GM18507 (cell line): ENCODE measurements at regions not wholly inside any gene's neighbourhood (a gene's known extent, or its start where the extent isn't known, plus 50 kb on each side); places are given as distances from the start of the nearest gene placed in this dataset.
"Not testable (repeated sequence)": the region's sequence is repeated elsewhere in the genome, so short reads cannot be mapped to it uniquely, and the experiment has no call there.

ENCODE experiments used
- DNase-seq: peaks from one replicate; pipeline ENCODE4 v3.0.0; 2011; ENCODE audit warnings: low read depth; ENCODE audit not compliant: insufficient read length; ENCODE audit errors: extremely low spot score
- FAIRE-seq: peaks from 2 replicates; lab custom pipeline; 2011; peaks lifted over from hg19 to GRCh38; lab: Jason Lieb, UNC

DNA sequence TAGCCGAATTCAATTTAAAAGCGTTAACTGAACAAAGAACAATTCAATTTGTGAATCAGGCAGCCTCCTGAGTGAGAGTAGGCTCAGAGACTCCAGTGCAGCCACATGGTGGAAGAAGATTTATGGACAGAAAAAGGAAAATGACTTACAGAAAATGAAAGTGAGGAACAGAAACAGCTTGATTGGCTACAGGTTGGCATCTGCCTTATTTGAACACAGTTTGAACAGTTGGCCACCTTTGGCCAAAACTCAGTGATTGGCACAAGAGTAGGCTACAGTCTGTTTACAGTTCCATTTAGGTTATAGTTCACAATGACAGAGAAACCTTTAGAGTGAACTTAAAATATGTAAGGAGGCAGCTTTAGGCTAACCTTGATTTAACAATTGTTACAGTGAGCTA lies 86.3 kb upstream of the CCDC71L start:
- not testable (repeated sequence) for DNase-seq, FAIRE-seq

DNA sequence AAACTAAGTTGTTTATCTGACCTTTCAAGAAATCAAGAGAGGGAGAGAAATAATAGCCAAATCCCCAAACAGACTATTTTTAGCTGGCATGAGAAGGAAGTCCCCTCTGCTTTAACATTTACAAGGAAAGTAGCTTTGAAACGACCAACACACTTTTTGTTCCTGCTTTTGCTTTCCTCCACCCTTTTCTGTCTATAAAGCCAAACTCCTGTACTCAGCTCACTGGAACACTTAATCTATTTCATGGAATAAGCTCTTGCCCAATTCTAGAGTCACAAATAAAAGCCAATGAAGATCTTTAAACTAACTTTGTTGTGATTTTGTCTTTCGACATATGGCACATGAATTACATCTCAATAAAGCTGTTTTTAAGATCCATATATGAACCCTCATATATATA lies 86.8 kb upstream of the CCDC71L start:
- FAIRE-seq: no peak
- DNase-seq: no peak

DNA sequence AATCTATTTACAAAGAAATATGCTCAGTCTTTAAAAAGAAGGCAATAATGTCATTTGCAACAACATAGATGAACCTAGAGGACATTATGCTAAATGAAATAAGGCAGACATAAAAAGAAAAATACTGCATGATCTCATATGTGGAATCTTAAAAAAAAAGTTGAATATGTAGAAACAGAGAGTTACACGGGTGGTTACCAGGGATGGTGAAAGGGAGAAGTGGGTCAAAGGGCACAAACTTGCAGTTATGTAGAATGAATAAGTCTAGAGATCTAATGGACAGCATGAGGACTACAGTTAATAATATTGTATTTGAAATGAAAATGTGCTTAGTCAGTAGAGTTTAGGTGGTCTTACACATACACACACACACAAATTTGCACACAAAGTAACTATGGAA lies 88.2 kb upstream of the CCDC71L start:
- DNase-seq: no peak
- no peak for FAIRE-seq

DNA sequence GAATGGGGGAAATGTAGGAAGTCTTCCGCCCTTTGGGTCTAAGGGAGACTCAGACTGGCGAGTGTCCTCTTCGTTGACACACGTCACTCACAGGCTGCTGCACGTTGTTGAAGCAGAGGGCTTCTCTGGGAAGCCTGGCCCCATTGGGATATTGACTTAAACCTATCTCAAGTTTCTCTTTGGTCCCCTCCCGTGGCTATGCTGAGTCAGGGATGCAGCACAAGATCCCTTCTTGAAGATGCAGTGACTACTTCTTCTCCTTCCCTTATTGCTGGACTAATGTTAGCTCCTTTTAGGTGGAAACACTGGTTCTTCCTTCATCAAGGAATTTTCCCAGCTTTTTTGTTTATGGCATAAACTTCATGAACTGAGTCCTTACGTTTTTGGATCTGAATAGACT lies 89.8 kb upstream of the CCDC71L start:
- DNase-seq (no peak), FAIRE-seq (no peak)

DNA sequence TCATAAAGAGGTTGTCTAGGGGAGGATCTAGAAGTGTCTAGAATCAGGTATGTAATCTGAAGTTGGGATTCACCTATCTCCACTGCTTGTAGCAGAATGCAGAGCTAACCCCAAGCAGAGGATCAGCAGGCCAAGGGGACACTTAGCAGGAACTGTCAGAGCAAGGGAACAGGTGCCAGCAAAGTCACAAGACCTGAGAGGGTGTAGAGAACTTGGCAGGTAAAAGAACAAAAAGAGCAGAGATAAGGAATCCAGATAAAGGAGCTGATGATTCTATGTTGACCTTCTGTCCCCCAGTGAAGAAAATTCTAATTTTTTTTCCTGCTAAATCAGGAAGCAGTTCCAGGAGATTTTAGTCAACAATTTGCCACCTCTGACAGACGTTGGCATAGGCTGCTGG lies 91.4 kb upstream of the CCDC71L start:
- DNase-seq (no peak), FAIRE-seq (no peak)

DNA sequence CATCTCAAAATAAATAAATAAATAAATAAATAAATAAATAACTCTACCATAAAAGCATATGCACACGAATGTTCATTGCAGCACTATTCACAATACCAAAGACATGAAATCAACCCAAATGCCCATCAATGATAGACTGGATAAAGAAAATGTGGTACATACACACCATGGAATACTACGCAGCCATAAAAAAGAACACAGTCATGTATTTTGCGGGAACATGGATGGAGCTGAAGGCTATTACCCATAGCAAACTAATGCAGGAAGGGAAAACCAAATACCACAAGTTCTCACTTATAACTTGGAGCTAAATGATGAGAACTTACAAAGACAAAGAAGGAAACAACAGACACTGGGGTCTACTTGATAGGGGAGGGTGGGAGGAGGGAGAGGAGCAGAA lies 94.1 kb upstream of the CCDC71L start:
- not testable (repeated sequence) for DNase-seq, FAIRE-seq

DNA sequence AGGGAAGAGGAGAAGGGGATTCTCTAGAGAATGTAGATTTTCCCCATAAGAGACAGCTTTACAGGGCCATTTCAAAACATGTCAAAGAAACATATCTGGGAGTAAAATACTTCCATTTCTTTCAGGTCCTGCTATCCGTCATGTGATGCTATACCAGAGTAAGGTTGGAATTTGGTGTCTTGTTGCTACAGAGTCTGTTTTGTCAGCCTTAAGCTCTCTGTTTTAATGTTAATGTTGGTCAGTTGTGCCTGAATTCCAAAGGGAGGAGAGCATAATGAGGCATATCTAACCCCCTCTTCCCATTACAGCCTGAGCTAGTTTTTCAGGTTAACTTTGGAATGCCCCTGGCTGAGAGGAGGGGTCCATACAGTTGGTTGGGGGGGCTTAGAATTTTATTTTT lies 94.7 kb upstream of the CCDC71L start:
- DNase-seq (no peak), FAIRE-seq (no peak)

DNA sequence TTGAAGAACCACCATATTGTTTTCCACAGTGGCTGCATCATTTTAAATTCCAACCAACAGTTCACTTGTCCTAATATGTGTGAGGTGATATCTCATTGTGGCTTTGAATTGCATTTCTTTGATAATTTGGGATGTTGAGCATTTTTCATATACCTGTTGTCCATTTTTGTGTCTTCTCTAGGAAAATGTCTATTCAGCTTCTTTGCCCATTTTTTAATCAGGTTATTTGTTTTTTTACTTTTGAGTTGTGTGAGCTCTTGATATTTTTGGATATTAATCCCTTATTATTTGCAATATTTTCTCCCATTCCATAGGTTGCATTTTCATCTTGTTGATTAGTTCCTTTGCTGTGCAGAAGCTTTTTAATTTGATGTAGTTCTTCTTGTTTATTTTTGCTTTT lies 95.1 kb upstream of the CCDC71L start:
- FAIRE-seq (no peak), DNase-seq (no peak)

DNA sequence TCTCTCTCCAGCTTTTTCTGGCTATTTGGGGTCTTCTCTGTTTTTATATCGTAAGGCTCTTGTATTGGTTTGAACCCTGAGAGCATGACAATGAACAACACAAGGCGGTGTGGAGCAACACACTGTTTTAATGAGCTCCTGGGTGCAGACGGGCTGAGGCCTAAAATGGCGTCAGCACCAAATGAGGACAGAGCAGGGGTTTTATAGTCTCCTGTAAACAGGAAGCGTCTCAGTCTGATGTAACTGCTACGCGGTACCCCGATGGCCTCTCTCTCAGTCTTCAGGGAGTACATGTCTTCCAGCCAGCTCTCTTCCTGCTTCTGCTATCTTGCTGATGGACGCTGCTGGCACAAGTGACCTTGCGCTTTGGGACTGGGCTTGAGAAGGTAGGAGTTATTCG lies 95.9 kb upstream of the CCDC71L start:
- DNase-seq: no peak
- no peak for FAIRE-seq

DNA sequence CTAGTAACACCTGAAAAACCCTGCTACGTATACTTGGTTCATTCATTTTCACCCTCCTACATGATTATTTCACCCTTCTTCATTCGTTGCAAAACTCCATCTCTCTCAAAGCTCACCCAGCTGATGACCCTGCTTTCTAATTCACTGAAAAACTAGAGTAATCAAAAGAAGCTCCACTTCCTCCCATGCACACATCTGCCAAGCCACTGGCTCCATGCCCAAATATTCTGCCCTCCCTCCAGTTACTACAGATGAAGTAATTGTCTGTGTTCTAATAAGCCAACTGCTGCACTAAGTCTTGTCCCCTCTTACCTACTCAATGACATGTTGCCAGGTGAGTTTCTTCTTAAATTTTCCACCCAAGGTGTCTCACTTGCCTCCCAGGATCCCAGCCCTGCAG lies 96.9 kb upstream of the CCDC71L start:
- FAIRE-seq: no peak
- DNase-seq: no peak

DNA sequence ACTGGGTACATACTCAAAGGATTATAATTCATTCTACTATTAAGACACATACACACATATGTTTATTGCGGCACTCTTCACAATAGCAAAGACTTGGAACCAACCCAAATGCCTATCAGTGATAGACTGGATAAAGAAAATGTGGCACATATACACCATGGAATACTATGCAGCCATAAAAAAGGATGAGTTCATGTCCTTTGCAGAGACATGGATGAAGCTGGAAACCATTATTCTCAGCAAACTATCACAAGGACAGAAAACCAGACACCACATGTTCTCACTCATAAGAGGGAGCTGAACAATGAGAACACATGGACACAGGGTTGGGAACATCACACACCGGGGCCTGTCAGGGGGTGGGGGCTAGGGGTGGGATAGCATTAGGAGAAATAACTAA lies 101.9 kb upstream of the CCDC71L start:
- not testable (repeated sequence) for DNase-seq, FAIRE-seq

DNA sequence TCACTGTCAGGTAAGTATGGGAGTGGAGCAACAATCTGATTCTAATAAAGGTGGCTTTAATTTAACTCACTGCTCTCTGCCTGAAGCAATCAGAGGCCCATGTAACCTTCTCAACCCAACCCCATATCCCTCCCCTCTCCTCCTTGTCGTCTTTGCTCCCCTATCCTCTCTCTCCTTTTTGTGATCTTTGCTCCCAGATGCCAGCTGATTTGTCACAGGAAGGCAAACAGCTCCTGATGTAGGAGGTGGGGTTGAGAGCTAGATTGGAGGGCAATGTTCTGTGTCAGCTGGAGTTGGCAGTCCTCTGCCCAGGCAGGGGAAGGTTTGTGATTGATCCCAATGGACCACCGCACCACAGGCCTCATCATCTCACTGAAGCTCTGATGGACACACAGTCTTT lies 101.4 kb upstream of the PIK3CG start:
- DNase-seq (no peak), FAIRE-seq (no peak)

DNA sequence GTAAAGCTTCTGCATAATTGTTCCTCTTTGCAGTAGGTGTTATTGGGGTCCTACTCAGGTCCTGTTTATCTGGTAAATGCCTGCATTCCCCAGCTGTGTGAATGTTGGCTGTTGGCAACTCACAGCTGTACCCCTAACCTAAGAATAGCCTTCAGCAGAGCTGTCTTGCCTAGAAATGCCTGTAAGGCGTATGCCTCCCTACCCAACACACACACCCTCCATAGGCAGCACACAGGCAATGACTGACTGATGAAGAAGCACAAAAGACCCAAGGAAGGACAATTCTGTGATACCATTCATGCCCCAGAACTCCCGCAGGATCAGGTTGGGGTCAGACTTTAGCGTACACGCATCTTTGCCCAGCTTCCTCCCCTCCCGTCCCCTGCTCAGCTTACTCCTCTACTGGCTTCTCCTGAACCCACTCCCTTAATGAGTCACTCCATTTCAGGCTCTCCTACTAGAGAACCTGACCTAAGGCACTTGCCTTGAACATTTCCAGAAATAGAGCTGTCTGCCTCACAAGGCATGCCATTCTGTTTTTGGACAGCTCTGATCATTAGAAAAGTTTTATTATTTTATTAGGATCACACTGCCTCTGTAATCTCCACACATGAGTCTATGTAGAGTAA lies 99.2 kb upstream of the PIK3CG start:
- FAIRE-seq (no peak), DNase-seq (no peak)

DNA sequence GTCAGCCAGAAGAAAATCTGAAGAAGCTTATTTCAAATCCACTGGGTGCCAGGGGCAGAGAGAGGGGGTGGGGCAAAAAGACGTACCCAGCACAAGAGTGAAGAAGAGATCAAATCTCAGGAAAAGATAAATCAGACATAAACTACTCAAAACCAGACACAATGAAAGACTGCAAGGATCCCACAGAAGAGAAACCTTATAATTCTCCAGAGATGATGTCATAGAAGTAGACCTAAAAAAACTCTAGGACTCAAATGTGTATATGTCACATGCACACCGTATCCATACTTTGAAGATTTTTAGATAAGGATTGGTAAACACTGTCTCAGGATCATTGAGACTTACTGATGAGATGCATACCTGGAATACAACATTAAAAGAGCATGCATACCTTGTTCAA lies 98.5 kb upstream of the PIK3CG start:
- no peak for FAIRE-seq
- no peak for DNase-seq

DNA sequence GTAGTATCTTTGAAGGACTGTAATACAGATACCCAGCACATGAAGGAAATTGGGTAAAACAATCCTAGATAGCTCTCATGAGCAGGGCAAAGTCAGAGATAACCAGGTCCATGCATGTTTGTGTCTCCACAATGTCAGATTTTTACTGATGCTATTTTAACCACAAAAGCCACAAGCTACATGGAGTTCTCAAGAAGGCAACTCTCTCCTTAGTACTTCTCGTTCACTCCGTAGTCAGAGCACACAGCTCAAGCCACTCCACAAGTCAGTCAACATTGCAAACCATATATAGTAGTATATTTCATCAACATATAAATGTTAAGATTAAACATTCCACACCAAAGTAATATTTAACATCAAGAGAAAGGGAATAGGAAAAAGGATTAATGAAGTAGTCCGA lies 98.0 kb upstream of the PIK3CG start:
- DNase-seq: no peak
- FAIRE-seq: no peak

DNA sequence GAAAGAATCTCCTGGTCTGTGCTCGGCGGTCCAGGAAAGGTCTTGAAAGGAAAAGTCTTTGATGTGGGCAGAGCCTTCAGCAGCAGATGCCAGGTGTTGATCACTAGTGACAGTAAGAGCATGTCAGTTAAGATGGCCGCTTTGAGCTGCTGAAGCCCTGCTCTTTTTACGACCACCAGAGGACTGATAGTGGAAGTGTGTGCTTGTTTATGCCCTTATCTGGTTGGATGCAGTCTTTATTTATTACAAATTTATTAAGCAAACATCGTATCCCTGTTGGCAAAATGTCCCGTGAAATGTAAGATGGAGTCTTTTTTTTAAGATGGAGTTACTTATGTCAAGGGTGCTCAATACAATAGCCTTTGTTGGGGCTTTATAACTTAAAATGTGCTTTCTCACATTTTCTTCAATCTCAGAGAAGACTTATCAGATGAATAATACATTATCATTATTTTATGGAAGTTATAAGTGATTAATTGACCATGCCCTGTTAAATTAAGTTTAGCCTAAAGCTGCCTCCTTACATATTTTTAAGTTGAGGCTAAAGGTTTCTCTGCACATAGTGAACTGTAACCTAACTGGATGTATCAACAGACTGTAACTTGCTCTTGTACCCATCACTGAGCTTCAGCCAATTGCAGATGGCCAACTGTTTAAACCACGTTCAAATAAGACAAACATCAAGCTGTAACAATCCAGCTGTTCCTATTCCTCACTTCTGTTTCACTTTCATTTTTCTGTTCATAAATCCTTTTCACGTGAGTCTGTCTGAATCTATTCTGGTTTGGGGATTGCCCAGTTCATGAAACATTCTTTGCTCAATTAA lies 97.4 kb upstream of the PIK3CG start:
- DNase-seq: no peak
- FAIRE-seq: peak; percentile 86

DNA sequence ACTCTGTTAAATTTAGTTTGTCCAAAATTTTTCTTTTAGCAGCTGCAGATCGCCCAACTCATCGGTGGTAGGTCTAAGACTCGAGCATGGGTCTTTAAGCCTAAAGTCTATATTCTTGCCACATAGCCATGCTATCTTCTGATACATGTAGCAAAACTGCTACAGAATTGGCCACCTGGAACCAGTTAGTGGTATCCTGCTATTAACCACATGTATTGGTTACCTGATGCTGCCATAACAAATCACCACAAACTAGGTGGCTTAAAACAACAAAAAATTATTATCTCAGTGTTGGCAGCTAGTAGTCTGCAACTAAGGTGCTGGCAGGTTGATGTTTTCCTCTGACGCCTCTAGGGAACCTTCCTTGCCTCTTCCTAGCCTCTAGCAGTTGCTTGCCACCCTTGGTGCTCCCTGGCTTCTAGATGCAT lies 96.7 kb upstream of the PIK3CG start:
- no peak for DNase-seq

DNA sequence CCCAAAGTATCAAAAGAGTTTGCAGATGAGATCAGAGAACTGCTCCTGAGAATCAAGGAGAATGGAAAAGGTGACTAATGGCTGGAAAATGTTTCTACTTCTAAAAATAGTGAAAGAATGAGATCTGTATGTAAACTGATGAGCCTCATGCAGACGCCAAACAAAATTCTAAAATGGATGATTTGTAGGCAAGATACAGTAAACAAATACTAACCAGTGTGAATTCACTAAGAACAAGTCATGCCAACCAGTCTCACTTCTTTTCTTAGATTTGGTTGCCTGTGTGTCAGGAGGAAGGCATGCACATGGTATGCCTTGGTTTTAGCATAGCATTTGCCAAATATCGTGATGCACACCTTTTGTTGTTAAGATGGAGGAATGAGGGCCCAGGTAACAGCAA lies 94.9 kb upstream of the PIK3CG start:
- FAIRE-seq (no peak), DNase-seq (no peak)

More for the DNA sequence above, 96.7 kb upstream of the PIK3CG start:
- no peak for FAIRE-seq

DNA sequence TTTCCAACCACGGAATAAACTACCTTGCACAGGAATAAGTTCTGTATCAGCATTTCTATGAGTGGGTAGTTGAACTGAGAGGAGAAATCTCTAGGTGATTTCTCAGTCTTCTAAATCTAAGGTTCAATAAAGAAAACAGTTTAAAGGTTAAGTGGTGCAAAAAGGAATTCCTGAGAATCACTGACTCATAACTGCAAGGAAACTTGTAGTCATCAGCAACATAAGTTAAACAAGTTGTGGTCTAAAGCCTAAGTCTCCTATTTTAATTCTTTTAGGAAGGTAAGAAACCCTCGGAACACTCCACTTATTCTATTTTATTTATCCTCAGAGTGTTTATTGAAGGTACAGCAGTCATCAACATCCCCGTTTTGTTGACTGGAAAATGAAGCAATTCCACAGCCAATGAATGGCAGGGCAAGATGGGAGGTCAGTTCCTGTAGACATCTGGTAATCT lies 92.4 kb upstream of the PIK3CG start:
- DNase-seq (no peak), FAIRE-seq (no peak)

DNA sequence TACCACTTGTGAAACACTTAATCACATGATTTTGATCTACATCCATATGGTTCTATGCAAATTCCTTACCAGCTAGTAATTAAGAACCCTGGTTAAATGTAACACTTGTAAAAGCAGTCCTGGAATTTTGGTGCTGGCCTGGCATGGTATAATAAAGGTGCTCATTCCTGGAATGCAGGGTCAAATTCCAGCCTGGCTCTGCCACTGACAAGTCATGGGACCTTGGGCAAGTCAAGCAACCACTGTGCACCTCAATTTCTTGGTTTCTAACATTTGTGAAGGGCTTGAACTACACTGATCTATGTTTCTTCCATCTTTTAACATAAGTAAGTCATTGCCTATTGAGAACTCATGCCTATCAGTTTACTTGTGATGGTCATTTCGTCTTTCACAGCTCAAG lies 91.9 kb upstream of the PIK3CG start:
- DNase-seq: no peak
- no peak for FAIRE-seq

DNA sequence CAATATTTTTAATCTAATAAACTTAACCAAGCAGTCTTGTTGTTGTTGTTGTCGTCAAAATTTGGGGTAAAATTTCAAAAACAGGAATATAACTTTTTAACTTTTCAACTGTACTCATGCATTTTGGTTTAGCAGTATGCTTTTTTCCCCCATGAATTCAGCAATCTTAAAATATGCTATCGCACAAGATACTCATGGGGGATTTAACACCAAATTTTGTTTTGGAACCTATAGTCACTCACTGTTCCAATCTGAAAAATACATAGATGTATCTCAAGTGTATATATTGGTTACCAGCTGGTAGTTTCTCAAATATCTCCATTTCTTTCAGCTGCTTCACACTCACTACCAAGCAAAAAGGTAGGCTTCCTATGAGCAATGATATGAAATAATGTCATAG lies 91.4 kb upstream of the PIK3CG start:
- FAIRE-seq: no peak
- no peak for DNase-seq
